Right ventricle myocardium superior (tissue), 1 donor: ENCODE measurements at regions not wholly inside any gene's neighbourhood (a gene's known extent, or its start where the extent isn't known, plus 50 kb on each side); places are given as distances from the start of the nearest gene placed in this dataset.
A peak's percentile ranks its signal among the peaks of the same experiment; 100 is the strongest.

ENCODE experiments used
- ATAC-seq: fragments of 200-7000 bp; cut with Tn5 transposase; one replicate; pipeline ENCODE4 v1.9.1; 2020; ENCODE audit warnings: mild to moderate bottlenecking; ENCODE audit not compliant: poor library complexity
- DNase-seq: peaks from one replicate; pipeline ENCODE4 v3.0.0-alpha.2; 2020
- intact Hi-C: fragments of 100-400 bp; cut with DNase I; formaldehyde crosslinking; loops from one replicate; pipeline ENCODE4 v1.11.2; 2022
- donor health status: DM: no; HTN: yes; CAD: no; lungs with severe emphysema.

DNA sequence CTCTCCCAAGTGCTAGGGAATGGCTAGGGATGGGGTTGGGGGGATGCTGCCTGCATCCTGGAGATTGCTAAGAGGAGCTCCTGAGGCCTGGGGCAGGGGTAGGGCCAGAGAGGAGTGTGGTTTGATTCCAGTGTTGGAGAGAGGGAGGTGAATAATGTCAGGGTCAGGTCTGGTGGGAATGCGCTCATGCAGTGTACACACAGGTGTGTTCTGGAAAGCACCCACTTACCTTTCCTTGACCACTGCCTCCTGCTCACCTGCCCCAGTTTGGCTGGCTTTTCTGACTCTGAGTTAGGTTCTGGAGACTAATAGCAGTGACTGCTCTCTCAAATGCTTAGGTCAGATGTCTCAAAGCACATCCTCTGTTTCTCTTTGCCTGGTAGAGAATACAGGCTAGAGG is 135.4 kb upstream of the BMPER start:
- intact Hi-C loops, result no loop called here
- DNase-seq (no peak), ATAC-seq (no peak)

DNA sequence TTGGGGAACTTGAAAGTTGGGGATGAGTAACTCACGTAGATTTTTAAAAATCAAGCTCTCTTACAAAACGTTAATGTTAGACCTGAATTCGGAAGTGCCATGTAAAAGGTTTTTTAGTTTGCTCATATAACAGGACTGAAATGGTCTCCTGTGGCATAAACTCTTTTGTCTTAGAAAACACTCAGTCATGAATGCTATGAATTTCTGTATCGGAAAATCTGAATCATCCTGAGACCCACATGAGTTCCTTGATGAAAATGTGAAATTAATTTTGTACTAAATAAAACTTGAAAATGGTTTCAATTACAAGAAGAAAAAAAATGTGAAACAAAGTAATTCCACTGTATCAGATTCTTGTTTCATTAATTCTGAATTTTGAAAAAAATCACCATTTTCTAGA is 134.8 kb upstream of the BMPER start:
- intact Hi-C loops, result no loop called here
- ATAC-seq (no peak), DNase-seq (no peak)

DNA sequence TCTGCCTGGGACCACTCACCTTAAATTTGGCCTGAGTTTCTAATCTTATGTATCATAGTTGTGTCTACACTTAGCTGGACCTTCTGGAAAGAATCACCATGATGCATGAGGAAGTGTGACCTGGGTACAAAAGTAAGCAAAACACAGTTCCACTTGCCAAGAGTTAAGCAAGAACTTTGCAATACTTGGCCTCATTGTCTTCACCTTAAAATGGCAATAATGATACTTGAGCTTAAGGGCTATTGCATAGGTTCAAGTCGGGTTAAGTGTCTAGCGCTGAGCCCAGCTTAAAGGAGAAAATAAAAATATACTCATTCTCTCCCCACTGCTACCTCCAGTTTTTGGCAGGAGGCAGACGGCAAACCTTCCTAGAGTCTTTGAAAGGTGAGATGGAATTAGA is 133.9 kb upstream of the BMPER start:
- ATAC-seq, result no peak

DNA sequence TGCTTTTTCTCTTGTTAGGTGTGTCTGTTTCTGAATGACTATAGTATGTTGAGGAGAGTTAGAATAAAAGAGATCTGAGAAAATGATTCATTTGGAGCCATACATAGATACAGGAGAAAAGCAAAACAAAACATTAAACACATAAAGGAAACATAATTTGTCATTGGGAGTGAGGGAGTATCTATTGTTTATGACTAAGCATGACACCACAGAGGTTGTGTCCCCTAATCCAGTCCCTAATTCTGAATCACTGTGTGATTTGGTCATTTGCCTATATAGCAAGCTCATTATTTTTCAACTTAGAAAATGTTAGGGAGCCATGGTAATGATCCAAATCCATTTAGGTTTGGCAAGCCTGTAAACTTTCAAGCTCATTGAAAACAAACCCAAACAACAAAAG is 132.3 kb upstream of the BMPER start:
- intact Hi-C loops, result no loop called here
- no peak for ATAC-seq
- DNase-seq, result no peak

More for the DNA sequence above, 133.9 kb upstream of the BMPER start:
- intact Hi-C loops, result no loop called here
- DNase-seq, result no peak

DNA sequence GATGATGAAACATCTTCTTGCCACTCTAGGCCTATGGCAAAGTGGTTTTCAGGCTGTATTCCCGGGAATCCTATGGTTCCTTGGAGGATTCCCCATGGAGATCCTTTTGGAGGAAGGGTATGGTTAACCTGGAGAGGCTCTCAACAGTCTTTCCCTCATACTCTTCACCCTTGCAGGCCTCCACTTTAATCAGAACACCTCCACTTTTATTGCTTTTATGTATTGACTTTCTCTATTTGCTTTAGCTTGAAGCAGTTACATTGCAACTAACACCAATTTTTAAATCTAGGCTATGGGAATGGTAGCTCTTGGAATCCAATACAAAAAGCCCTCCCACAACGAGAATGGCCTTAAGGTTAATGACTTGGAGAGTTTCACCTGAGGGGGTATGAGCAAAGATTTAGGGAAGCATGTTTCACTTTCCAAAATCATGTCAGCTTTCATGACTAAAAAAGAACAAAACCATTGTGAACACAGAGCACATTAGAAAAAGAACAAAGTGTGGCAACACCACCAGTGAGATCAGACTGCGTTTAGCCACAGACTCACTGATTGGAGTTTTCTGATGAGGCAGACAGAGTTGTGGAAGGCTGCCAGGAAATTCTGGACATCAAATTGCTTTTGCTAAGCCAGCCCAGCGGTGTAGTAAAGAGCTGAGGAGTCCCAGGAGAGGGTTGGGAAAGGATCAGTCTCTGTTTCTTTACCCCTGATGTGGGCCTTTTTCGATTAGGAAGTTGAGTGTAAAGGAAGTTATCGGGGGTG is 130.4 kb upstream of the BMPER start:
- peak; percentile 91 for ATAC-seq
- intact Hi-C loops, result no loop called here
- peak; percentile 55 for DNase-seq

DNA sequence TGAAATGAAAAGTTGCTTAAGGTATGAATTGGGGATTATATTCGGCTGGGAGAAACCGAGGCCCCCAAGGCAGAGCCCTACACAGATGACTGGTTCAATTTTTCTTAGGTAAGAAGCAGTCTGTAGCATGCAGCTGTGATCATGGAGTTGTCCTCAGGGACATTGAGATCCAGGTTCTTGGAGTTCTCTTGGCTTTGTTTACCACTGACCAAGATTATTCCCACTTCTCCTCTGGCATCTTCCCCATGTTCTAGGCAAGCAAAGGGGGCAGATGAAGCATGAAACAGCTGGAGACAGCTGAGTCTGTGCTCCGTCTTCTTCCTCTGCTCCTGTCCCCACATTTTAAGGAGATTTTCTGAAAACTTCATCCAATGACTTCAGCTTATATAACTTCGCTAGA is 129.5 kb upstream of the BMPER start:
- intact Hi-C loops, result no loop called here
- no peak for DNase-seq
- peak; percentile 78 for ATAC-seq

DNA sequence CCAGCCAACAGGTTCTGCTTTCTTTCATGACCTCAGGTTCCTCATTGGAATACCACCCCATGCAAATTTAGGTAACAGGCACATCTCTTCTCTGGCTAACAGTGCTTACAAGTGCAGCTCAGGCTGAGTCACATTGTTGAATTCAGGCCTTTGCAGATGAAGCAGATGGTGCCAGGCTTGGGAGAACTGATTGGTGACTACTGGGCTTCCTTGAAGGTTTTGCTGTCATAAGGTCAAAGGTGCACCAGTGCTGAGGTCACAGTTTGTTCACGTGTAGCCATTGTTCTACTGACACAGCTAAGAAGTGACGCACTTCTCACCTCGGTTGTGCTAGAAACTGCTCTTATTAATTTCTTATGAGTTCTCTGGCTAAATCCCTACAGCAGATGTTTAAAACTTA is 128.6 kb upstream of the BMPER start:
- no peak for ATAC-seq
- intact Hi-C loops, result no loop called here
- DNase-seq, result no peak

DNA sequence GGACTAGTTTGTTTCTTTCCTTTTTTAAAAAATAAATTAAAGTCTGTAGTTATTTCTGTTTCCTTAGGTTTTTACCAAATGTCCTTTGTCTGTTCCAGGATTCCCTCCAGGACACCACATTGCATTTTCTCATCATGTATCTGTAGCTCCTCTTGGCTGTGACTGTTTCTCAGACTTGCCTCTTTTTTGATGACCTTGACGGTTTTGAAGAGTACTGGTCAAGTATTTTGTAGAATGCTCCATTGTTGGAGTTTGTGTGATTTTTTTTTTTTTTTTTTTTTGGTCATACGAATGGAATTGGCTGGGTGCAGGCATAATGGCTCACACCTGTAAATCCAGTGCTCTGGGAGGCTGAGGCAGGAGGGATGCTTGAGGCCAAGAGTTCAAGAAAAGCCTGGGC is 127.1 kb upstream of the BMPER start:
- DNase-seq, result no peak
- no peak for ATAC-seq
- intact Hi-C loops, result no loop called here

DNA sequence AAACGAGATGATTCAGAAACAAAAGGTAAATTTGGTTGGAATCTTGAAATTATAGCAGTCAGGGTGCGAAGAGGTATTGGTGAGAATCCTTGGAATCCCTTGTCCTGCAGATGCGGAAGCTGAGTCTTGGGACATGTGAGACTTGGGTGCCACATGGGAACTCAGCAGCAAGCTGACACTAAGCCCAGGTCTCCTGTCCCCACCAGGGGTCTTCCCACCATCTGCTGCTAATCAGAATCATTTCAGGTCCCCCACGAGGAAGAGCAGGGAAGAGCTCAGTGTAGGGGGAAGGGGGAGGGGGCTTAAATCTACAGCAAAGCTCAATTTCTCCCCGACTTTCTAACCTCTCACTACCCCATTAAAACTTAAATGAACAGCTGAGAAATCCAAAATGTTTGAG is 126.1 kb upstream of the BMPER start:
- intact Hi-C loops, result no loop called here
- DNase-seq (no peak), ATAC-seq (no peak)

DNA sequence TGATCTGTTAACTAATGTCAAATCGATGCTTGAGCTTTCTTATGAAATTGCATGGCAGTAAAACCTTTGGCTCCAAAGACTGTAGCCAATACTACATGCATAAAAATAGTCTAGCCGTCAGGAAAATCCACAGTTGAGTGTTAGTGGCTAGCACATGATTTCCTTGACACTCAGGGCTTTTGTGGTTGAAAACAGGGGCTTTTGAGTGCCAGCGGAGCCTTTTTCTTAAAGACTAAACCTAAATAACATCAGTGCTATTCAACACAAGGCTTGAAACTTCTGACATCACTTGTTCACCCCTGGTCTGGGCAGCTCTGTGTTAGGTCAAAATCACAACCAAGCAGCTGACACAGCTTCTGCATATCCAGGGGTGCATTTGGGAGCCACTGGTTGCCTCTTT is 124.2 kb upstream of the BMPER start:
- DNase-seq (no peak), ATAC-seq (no peak)
- intact Hi-C loops, result no loop called here

DNA sequence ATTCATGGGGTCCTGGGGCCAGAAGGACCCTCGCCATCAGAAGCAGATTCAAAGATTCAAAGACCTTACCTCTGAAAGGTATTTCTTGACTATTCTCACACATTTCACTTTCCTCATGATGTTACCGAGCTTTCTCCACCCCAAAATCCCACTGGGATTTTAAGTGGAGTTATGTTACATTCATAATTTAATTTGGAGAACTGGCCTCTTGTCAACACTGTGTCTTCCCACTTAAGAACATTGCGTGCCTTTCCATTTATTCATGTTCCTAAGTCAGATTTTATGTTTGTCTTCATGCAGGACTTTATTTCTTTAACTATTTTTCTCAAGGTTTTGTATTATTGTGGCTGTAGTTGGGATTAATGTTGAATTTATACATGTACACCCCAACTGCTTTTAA is 123.5 kb upstream of the BMPER start:
- DNase-seq, result no peak
- peak; percentile 42 for ATAC-seq
- intact Hi-C loops, result no loop called here

DNA sequence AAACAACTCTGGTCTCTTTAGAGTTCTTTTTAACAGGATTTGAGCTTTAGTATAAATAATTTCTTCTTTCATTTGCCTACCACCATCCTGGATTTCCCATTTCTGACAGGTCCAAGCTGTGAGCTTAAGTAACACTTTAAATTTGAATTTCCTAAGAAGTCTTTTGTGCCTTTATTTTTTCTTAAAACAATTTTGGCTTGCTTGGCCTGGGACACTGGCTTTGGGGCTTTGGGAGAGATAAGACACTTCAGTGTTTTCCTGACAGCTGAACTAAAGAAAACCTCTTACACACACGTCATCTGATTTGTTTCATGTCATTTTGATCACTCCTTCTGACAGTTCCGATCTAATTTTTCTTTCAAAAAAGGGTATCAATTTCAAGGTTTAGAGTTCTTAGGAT is 121.3 kb upstream of the BMPER start:
- intact Hi-C loops, result no loop called here
- ATAC-seq (peak; percentile 55), DNase-seq (no peak)

DNA sequence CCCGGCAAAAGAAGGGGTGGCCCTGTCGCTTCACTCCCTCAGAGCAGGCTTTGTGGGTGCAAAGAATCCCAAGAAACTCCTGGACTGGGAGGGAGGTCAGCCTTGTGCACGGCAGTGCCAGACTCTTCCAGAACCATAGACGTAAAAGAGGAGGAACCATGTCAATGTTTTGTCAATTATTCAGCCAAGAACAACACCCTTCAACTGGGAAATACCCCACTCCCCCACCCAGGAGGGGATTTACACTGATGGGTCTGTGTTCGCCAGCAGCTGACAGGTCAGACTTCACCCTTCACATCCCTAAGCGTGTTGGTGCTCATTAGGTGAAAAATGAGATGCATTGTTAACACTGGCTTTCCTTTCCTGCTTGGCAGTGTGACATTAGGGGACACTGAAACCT is 116.8 kb upstream of the BMPER start:
- DNase-seq (no peak), ATAC-seq (peak; percentile 11)
- intact Hi-C loops, result no loop called here

DNA sequence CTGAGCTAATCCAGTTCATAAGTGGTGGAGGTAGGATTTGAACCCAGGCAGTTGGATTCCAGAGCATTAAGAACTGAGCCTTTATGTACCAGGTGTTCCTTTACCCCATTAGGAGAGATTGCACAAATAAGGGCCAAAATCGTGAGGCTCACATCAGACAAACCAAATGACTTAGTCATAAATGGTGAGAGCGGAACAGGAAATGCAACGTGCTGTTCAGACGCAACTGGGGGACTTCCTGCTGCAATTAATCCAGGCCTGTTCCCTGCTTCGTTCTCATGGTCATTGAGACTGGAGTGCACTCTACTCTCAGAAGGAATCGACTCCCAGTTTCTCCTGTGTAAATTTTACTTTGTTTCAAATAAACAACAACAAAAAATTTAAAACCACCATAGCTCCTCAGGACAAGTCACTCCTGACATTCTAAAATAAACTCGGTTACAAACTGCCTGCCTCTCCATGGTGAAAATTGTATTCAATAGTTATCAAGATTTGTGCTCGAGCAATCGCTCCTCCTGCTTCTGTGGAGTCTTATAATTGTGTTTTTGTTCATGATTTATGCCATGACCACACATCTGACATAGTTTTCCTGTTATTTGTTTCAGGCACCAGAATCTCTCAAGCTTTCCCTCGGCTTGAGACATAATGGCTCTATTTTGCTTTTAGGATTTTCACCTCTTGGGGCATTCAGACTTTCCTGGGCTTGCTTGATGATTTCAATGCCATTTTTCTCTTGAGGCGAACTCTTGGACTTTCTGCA is 115.3 kb upstream of the BMPER start:
- ATAC-seq (no peak), DNase-seq (no peak)
- intact Hi-C loops, result no loop called here

DNA sequence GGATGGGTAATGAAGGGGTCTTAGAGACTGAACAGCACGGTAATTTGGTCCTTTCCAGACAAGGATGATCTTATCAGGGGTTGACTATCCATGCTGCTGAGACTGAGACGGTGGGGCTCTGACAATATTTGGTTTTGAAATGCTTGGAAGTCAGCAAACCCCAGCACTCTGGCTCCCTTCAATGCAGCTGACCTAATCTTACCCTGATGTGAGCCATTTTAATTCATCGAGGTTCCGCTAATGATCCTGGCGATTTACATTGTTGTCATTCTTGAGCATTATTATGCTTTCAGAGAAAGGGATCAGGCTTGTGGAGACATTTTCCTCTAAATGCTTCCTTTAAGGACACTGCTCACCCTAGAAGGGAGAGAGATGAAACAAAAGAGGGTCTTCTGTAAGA is 114.6 kb upstream of the BMPER start:
- no peak for ATAC-seq

DNA sequence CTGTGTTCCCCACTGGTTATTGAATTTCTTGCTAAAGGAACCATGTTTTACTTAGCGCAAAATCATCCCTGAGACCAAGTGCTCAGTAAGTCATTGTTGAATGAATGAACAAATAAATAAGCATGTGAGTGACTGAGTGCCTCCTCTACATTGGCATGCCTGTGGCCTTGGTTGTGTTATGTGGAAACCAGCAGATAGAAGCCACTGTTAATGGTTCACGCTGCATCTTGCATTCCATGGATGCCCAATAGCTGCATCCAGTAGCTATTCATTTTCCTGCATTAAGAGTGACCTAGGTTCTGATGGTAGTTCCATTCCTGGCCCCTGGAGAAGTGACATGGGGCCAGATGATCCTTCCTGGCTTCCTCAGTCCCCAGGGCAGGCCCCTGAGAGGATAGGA is 113.3 kb upstream of the BMPER start:
- DNase-seq (no peak), ATAC-seq (no peak)
- intact Hi-C loops, result no loop called here

More for the DNA sequence above, 114.6 kb upstream of the BMPER start:
- no peak for DNase-seq
- intact Hi-C loops, result no loop called here

DNA sequence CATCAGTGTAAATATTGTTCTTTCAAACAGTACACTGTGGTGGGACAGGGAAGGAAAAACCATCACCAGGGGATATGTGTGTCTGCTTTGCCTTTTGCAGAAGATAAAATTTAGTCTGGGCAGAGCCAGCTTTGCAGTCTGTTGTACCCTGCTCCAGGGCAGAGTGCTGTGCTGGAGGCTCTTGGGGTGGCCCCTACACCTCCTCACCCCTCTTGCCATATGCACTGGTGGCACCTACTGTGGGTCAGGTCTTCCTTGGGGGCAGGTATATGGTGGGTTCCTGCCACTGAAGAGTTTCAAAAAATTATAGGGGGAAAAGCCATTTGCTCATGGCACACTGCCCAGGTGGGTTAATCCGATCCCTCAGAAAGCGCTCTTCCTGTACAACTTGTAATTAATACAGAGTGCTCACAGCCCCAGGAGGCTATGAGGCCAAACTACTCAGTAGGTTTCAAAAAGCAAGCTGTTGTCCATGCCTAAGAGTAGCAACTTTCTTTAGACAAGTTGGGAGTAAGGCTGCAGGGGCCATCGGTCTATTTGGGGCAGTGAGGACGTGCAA is 112.7 kb upstream of the BMPER start:
- ATAC-seq, result no peak
- DNase-seq, result no peak

DNA sequence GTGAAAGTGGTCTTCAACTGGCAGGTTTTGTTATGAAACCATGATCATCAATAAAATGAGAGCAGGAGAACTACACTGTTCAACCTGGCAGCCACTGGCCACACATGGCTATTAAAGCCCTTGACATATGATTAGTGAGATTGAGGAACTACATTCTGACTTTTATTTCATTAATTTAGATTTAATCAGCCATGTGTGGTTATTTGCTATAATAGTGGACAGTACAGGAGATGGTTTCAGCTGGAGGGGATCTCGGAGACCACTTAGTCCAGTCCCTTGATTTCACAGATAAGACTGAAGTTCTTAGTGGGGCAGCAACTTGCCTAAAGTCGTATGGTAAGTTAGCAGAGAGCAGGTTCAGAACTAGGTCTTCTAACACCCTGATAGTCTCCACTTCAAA is 111.7 kb upstream of the BMPER start:
- ATAC-seq (no peak), DNase-seq (no peak)
- intact Hi-C loops, result no loop called here

More for the DNA sequence above, 112.7 kb upstream of the BMPER start:
- intact Hi-C loops, result no loop called here

DNA sequence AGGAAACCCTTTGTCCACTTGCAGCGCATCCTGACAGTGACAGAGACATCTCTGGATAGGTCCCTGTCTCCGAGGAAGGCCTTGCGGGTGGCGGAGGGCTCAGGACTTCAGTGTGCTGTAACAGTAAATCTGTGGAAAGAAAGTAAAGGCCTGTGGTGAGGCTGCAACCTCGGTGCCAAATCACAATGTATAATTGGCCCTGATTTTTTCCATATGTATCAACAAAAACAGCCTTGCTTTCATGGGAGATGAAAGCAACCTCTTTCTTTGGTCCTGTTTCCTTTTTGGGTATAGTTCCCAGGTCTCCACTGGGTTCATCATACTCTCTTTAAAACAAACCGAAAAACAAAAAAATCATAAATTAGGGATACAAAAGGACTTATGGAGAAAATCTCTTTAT is 110.9 kb upstream of the BMPER start:
- intact Hi-C loops, result no loop called here
- ATAC-seq (no peak), DNase-seq (no peak)

DNA sequence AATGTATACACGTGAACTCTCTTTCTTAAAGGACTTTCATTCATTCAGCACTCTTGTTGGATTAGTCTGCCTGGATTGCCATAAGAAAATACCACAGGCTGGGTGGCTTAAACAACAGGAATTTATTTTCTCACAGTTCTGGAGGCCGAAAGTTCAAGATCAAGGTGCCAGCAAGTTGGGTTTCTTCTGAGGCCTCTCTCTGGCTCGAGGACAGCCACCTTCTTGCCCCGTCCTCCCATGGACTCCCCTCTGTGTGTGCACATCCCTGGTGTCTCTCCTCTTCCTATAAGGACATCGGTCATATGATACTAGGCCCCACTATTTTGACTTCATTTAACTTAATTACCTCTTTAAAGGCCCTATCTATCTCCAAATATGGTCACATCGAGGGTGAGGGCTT is 110.4 kb upstream of the BMPER start:
- intact Hi-C loops, result no loop called here
- no peak for ATAC-seq

More for the DNA sequence above, 110.4 kb upstream of the BMPER start:
- no peak for DNase-seq
